Activated CD8-positive, alpha-beta memory T cell treated with anti-CD3 and anti-CD28 coated beads, Interleukin-2, amount 50 U/mL, for 1 hour (primary cell): ENCODE measurements at regions not wholly inside any gene's neighbourhood (a gene's known extent, or its start where the extent isn't known, plus 50 kb on each side); places are given as distances from the start of the nearest gene placed in this dataset.
"Not testable (repeated sequence)": the region's sequence is repeated elsewhere in the genome, so short reads cannot be mapped to it uniquely, and the experiment has no call there.

Source experiments
- DNase-seq: peaks from one replicate; pipeline ENCODE4 v3.0.0-alpha.2; 2020; ENCODE audit errors: extremely low read depth

DNA sequence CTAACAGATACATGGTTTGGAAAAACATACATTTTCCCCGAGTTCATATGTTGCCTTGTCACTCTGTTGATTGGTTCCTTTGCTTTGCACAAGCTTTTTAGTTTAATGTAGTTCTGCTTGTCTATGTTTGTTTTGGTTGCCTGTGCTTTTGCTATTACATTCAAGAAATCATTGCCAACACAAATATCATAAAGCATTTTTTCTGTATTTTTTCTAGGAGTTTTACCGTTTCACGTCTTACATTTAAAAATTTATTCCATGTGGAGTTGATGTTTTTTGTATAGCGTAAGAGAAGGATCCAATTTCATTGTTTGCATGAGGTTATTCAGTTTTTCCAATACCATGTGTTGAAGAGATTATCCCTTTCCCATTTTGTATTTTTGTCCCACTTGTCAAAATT is 941.9 kb upstream of the ADAMTS5 start:
- not testable (repeated sequence) for DNase-seq

DNA sequence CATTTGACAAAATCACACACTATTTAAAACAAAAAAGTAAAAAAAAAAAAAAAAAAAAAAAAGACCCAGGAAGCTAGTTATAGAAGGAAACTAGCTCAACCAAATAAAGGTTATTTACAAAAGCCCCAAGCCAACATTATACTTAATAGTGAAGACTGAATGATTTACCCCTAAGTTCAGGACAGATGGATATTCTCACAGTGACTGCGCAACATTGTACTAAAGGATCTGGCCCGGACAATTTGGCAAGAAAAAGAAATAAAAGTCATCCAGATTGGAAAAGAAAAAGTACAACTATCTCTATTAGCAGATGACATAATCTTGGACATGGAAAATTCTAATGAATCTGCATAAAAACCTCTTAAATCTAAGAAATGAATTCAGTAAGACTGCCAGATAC is 936.0 kb upstream of the ADAMTS5 start:
- DNase-seq, result not testable (repeated sequence)

DNA sequence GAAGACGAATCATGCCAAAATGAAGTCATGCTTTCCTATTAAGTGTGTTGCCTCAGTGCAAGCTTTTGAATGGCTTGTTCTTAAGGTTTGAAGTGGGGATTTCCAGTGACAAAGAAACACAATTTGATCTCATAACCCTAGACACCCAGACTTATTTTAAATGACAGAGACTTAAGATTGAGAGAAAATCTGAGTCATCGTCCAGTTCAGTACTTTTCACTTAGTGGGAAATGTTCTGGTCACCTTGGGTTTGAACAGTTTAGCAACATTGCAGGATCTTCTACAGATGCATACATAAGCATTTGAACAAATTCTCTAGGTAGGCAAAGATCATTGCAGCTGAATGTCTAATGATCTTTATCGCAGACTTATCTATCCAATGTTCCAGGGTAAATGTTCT is 926.7 kb upstream of the ADAMTS5 start:
- not testable (repeated sequence) for DNase-seq

DNA sequence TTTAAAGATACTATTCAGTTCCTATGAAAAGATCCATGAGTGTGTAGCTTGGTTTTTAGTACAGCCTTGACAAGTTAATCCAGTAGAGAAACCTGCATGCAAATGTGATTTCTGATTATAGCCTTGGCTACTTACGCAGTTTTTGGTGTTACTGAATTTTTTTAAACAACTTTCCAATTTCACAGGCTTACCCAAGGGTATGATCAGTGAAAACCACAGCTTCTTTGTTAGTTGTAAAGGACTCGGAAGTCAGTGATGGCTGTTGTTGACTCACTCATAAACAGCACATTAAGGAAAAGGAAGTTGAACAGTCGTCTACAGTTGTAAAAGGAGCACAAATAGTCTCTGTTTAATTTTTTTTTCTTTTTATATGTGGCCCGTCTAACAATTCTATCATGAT is 924.6 kb upstream of the ADAMTS5 start:
- not testable (repeated sequence) for DNase-seq

DNA sequence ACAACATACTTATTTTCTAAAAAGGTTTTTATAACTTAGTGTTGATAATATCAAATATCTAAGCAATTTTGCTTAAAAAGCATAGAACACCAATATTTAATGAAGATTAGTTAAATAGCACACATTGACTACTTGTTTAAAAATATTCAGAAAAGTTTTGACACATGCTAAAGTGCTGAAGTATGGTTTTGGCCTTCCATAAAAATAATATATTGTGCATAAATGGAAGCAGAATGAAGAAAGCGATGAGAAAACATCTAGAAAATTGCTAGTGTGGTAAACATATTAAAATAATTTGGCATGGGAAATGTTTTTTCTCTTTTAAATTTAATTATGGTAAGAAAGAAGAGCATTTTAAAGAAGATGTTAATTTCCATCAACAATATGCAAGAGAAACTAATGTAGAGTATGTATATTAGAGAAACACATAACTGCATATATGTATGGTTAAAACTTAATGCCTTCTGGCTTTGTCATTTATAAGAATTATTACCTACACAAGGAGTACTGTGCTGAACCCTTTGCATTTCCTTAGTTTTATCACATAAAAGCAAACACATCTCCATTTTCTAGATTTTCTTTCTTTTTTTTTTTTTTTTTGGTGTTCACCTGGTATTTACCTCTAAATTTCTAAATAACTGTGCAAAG is 921.0 kb upstream of the ADAMTS5 start:
- not testable (repeated sequence) for DNase-seq

DNA sequence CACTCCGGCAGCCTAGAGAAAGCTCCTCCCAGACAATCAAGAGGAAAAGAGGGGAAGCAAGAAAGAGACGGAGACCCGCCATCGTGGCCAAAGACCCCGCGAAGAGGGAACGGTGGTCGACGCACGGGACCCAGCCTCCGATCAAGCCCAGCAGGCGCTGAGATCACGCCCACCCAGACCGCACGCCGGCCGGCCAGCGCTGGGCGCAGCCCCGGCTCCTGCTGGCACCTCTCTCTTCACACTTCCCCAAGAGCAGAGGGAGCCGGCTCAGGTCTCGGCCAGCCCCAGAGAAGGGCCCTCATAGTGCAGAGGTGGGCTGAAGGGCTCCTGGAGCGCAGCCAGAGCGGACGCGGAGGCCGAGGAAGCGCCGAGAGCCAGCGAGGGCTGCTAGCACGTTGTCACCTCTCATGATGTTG is 918.4 kb upstream of the ADAMTS5 start:
- no peak for DNase-seq

DNA sequence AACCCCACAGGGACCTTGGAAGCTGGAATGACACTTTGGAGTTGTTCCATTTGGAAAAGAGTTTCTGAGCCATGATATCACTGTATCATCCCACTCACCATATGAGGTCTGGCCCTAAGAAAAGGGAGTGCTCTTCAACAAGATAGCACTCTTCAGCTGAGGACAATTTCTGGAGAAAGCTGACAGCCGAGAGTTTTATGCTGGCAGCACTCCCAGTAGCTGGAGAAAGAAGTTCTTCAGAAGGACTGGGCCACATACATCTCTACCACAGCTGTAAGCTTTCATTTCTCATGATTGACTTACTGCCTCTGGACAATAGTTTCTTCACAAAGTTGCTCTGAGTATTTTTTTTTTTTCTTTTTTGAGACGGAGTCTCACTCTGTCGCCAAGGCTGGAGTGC is 914.4 kb upstream of the ADAMTS5 start:
- DNase-seq, result not testable (repeated sequence)

DNA sequence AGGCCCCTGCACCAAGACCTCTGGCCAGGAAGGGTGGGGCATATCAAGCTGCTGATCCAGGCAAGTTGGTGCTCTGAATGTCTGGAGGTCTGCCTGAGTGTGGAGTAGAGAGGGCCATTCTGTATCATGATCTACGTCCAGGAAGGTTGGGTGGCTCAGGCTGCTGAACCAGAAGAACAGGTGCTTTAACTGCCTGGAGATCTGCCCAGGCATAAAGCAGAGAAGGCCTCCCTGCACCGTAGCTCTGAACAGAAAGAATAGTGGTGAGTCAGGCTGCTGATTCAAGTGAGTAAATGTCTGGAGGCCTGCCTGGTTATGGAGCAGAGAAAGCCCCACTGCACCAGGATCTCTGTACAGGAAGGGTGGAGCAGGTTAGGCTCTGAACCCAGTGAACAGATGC is 905.5 kb upstream of the ADAMTS5 start:
- not testable (repeated sequence) for DNase-seq

DNA sequence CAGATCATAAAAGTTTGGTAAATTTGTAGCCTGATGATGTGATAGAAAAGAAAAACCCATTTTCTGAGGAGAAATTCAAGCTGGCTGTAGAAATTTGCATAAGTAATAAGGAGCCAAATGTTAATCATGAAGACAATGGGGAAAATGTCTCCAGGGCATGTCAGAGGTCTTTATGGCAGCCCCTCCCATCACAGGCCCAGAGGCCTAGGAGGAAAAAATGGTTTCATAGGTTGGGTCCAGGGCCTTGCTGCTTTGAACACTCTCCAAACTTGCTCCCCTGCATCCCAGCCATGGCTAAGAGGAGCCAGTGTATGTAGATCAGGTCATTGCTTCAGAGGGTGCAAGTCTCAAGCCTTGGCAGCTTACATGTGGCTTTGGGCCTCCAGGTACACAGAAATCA is 903.9 kb upstream of the ADAMTS5 start:
- not testable (repeated sequence) for DNase-seq

DNA sequence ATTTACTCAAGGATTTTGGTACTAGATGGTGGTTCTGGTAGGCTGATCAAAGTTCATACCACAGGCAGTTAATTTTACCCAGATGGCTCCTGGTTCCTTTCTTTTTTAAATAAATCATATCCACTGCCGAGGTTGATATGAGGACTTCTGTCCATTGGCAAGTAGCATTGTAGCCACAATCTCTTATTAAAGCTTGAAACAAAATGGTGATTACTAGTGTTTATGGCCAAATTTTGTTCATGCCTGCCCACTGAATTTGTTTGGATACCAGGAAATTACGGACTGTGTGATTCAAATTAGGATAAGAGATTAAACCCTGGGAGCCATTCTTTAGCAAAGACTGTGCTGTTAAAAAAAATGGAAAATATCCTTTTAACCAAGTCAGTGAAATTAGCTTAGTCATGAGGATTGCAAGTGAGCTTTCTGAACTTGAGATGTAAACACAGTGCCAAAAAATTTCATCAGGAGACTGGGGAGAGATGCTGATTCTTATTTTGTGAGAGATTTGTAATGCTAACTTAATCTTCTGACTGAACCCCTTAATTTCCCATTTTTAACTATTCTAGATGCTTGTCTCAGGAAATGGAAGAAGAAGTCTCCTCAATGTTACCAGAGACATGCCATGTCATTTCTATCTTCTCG is 893.5 kb upstream of the ADAMTS5 start:
- not testable (repeated sequence) for DNase-seq

DNA sequence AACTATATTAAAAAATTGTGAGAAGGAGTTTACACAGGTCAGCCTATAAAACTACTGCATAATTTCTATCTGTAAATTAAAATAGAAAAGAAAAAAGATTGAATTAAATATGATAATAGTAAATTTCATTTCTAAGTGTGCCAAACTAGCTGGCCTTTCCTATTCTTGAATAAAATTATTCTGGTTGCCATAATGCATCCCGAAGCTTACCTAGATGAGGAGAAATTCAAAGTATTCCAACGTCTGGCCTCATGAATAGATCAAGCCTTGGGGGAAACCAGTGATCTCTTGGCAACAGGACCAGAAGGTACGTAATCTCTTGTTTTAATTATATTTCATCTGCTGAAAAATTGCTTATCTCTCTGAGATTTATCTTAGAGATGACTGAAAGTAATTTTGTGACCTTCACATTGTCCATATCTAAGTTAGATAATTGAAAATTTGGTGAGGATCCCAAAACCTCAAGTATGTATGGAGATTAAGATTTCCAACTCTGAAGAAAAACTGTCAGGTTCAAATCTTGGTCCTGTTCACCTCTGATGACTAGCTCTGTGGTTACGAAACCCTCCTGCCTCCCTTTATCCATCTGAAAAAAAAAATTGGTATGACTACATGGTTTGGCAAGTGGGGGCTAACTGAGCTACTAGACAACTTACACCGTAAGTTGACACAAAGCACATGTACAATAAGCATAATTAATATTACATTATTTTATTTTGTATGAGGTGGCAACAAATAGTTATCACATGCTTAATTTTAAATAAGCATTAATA is 891.4 kb upstream of the ADAMTS5 start:
- not testable (repeated sequence) for DNase-seq

DNA sequence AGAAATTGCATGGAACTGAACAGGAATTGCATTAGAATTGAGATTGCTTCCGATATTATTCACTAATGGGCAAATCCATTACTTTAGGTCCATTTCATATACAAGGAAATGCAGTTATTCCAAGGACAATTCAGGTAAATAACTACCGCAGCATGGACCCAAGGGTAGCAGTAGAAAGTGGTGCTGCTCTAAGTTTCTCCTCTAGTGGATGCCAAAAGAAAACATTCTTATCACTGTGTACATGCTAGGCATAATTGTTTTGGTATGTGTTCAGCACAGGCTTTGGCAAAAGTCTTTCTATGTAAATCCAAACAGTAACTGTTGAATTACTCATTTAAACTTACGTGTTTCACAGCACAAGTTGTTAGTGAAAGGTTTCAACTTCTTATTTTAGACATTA is 890.1 kb upstream of the ADAMTS5 start:
- DNase-seq, result not testable (repeated sequence)

DNA sequence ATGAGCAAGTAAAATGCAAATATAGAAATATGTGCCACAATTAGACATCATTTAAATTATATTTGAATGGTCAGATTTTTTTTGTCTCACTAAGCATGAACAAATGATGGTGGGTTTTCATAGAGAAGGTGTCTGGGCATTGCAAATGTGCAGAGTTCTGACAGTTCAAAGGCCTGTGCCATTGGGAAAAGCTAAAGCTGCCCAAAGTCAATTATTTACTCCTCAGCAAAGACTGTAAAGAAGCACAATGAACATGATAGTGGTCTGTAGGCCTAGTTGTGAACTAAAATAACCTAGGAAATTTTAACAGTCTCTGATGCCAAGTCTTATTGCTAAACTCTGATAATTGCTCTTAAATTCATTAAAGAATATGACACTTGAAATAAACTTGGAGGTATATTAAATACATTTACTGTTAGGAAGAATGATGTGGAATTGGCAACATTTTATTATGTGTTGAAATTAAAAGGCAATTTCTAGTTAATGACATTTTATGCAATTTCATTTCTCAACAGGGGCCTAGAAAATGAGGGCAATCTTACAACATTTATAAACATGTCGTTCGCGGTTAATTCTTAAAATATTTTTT is 874.3 kb upstream of the ADAMTS5 start:
- DNase-seq, result no peak

DNA sequence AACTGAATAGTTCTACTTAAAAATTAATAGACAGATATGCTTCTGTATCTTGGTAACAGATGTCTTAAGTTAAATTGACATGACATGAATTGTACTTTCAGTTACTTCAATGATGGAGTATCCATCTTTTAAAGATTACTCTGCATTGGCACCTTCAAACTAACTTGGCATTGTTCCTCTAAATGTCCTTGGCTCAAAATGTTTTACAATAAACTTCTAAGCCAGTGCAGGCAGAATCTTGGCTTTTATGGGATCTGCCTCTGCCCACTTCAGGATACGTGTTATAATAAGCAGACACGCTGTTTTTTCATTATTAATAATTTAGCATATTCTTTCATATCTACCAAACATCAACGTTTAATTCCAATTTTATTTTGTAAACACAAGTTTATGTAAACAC is 873.4 kb upstream of the ADAMTS5 start:
- DNase-seq, result no peak

DNA sequence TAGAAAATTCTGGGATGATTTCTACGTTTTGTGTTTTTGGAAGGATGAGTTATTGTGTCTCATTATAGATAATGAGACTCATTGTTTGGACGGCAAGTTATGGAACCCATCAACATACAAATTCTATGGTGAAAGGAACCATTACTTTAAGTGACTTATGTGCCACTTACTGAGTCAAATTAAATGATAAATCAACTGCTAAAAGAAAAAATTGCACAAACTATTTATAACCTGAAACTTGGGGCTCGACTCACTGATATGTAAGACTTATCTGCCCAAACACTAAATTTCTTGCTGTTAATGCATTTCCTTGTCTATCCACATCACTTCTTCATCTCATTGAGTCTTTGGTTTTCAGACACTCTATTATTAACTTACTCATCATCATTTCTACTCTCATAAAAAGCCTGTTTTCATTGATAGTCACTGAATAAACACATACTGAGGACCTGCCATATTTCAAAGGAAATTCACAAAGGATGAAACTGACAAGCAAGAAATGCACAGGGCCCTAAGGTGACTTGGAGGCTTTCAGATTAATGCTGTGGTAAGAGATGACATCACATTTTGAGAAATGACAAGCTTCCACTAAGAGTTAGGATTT is 872.7 kb upstream of the ADAMTS5 start:
- no peak for DNase-seq

DNA sequence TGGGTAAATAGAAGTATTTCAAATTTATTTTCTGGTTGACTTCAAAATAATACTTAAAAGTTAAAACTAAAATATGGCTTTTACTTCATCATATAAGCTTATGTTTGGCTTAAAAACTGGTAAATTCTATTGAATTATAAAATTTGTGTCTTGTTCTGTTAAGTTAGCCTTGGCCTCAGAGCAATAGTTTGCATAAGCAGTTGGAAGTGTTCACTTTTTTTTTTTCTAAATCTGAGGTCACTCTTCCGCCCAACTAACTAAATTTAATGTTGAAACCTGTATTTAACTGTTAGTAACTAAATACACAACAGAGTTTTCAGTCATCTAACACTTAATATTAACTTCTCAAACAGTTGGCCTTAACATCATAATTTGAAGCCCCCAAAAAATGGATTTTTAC is 871.7 kb upstream of the ADAMTS5 start:
- no peak for DNase-seq

DNA sequence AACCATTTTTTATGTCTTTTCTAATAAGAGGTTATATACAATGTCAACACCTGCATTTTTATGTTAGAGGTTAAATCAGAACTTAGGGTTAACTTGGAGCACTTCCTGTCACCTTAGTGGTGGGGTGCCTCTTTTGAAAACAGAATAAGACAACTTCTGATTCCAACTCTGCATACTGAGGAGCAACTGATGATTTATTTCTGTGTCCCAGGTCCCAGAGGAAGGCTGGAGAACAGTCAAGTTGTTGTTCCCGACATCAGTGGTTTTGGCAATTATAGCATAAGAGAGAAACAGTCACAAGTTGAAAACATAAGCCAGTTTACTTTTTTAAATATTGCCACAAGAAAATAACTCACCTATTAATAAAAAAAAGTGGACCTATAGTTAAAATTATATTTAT is 871.0 kb upstream of the ADAMTS5 start:
- DNase-seq, result no peak

DNA sequence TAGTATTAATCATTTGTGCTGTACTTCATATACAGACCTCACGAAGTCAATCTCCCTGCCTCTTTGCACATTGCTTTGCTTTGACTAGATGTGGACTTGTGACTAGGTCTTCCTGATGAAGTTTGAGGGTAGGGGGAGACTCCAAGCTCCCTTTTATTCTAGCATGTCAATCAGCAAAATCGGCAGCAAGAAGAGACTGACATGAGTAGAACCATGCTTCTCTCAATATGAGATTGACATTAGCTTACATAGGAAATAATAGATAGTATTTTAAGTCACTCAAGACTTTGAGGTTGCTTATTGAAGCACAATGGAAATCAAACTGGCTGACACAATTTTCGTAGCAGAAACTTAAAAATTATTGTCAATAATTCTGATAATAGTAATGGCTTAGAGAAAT is 866.4 kb upstream of the ADAMTS5 start:
- no peak for DNase-seq

DNA sequence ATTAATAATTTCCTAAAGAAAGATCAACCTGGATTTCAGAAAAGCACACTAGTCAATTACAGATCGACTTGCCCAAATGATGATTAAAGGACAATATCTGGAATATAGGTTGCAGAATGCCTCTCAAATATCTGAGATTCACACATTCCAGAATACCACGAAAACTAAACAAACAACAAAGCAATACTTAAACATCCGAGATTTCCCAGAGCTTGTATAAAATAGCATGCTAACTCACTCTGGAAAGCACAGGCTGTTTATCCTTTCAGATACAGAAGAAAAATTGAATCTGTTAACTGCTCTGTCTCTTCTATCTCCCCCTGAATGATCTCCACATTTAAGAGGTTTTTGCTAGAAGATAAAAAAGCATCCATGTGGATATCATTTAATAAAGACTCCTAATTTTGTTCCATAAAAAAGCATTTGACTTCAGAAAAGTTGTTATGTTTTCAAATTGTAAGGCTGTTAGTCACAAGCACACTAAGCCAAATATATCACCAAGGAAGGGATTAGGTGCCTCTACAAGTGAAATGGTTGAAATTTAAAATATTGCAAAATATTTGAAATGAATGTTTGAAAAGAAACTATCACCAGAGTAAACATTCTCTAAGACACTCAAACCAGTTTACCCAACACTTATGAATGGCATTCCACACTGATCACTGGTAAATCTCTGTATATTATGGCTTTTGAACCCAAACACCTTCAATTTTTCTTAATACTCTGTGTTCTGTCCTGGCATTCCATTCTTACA is 865.1 kb upstream of the ADAMTS5 start:
- DNase-seq, result no peak

DNA sequence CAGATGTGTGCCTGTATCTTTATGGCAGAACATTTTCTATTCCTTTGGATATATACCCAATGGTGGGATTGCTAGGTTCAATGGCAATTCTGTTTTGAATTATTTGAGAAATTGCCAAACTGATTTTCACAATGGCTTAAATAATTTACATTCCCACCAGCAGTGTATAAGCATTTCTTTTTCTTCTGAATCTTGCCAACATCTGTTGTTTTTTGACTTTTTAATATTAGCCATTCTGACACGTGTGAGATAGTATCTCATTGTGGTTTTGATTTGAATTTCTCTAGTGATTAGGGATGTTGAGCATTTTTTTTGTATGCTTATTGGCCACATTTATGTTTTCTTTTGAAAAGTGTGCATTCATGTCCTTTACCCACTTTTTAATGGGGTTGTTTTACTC is 864.3 kb upstream of the ADAMTS5 start:
- DNase-seq, result no peak

DNA sequence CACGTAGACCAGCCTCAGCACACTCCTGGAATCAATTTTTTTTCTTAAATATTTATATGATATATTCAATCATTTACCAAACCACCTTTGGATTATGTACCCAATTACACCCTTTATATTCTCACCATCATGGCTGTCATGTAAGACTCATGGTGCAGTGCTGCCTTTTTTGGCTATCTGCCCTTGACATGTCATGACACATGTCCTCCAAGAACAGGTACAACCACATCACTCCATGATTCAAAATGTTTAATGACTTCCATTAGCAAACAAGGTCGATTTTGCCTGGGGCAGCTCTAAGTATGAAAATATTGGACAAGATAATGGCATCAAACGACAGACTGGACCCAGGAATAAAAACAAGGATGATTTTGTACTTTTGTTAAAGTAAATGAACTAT is 861.1 kb upstream of the ADAMTS5 start:
- DNase-seq, result no peak
